Activated CD8-positive, alpha-beta memory T cell treated with anti-CD3 and anti-CD28 coated beads for 48 hours (primary cell): ENCODE measurements at regions not wholly inside any gene's neighbourhood (a gene's known extent, or its start where the extent isn't known, plus 50 kb on each side); places are given as distances from the start of the nearest gene placed in this dataset.
"Not testable (repeated sequence)": the region's sequence is repeated elsewhere in the genome, so short reads cannot be mapped to it uniquely, and the experiment has no call there.

Source experiments
- DNase-seq, 3 experiments: peaks; one replicate each; pipeline ENCODE4 v3.0.0-alpha.2; 2020; ENCODE audit warnings: low read depth in 2 of 3, low spot score in 2 of 3

DNA sequence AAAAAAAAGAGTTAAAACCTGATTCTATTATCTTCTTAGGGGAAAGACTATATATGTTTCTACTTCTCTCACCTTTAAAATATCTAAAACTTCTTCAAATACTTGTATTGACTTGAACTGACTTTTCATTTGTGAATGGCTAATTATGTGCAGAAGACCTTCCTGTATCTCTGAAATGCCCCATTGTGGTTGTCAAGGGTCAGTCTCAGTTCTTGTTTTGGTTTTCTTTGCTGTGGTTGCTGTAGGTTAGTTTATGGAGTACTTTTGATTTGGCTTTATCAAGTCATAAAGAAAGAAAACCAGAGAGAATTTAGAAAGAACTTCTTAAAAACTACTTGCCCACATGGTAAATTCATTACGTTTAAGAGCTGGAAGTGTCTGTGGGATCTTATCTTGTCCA, 345.3 kb upstream of the POU1F1 start:
- no peak for DNase-seq

DNA sequence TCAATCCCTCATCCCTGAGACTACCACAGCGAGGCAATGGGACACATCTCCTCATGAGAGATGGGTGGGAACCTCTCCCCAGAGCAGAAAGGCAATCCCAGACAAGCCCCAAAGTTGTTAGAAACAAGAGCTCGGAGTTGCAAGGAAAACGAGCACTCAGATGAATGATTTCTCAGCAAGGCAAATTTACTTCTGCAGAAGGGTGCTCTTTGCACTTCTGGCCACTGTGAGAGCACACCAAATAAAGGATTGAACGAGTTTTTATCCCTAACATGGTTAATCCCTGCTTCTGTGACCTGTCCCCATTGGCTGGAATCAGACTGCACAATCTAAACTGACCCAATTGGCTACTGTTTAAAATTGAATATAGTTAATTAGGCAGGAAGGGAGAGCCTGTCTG, 339.1 kb upstream of the POU1F1 start:
- no peak for DNase-seq

DNA sequence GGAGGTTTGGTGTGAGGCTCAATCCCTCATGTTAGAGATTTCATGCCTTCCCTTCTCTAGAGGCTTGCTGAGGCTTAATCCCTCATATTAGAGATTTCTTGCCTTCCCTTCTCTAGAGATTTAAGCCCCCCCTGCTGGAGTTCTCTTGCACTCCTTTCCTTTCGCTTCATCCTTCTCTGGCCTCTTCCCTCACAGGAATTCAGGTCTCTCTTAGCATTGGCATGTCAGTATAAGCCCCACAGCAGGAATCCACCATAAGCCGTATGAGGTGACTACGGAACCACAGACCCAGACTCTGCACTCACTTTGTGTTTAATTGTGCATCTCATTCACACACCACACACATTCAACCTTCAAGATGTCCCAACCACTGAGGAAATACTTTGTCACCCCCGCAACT, 338.6 kb upstream of the POU1F1 start:
- no peak for DNase-seq

DNA sequence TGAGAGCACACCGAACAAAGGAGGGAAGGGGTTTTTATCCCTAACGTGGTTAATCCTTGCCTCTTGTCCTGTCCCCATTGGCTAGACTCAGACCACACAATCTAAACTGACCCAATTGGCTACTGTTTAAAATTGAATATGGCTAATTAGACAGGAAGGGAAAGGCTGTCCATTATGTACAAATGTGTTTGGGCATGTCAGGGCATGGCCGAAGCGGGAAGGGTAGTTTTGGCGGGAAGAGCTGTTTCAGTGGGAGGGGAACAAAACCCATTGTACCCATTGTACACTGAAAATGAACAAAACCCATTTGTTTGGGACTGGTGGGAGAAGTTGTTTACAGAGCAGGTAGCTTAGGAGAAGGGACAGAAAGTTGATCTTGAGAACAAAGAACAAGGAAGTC, 330.9 kb upstream of the POU1F1 start:
- no peak for DNase-seq

DNA sequence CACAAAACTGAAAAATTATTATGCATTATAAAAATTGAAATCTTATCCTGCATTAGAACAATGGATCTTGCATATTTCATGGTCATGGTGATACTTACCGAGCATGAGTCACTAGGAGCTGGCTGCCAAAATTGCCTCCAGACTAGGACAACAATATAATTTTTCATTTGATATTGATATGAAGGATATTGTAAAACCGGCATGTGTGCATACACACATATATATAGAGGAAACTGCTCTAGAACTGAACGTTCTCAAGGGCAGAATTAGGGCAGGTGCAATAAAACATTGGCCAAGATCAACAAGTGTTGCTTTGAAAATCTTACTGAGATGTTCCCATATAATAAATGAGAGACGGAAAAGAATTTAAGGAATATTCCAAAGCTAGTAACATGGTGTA, 319.4 kb upstream of the POU1F1 start:
- no peak for DNase-seq

DNA sequence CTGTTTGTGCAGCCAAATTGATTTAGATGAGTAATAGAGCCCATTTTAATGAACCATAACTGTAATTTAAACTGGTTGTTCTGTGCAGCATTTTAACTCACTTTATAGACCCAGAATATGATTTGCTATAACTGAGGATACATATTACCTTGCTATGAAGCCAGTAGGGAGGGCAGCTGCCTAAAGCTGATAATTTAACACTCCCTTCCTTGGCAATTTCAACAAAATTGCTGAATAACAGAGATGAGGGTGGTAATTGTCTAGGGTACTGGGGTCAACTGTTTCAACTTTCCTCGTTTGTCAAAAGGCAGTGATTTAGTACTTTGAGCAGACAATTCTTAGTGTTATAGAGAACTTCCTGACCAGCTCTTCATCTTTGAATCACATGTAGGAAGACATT, 304.9 kb upstream of the POU1F1 start:
- no peak for DNase-seq

DNA sequence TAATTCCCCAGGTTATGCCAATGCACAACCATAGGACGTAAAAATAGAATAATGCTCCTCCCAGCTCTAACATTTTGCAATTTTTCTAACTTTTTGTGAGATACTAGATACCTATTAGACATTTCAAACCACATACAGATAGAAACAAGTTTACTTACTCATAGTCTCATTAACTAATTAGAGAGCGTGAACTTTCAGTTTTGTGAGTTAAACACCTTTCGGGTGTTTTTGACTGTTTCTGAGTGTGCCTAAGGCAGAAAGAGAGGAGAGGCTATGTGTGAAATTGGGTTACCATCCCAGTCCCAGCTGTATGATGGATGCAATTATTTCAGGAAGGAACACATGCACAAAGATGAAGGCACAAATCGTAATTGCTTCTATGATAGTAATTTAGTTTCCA, 300.4 kb upstream of the POU1F1 start:
- DNase-seq: no peak

DNA sequence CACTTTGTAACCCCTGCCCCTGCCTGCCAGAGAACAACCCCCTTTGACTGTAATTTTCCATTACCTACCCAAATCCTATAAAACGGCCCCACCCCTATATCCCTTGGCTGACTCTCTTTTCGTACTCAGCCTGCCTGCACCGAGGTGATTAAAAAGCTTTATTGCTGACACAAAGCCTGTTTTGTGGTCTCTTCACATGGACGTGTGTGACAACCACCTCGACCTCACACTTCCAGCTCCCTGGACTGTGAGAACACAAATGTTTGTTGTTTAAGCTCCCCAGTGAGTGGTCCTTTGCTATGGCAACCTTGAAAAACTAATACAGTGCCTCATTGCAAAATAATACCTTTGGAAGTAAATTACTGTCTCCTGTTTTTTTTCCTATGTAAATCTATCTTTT, 299.2 kb upstream of the POU1F1 start:
- no peak for DNase-seq

DNA sequence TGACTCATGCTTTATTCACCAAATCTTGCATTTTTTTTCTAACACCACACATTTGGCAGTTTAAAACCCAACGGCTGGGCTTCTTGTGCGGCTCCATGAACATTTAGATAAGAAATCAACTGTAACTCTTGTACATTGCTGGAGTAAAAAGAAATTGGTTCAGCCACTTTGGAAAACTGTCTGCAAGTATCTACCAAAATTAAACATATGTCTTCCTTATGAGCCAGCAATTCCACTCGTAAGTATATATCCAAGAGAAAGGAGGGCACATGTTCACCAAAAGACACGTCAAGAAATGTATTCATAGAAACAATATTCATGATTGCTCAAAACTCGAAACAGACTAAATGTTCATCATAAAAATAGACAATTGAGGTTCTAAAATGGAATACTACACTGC, 291.9 kb upstream of the POU1F1 start:
- no peak for DNase-seq

DNA sequence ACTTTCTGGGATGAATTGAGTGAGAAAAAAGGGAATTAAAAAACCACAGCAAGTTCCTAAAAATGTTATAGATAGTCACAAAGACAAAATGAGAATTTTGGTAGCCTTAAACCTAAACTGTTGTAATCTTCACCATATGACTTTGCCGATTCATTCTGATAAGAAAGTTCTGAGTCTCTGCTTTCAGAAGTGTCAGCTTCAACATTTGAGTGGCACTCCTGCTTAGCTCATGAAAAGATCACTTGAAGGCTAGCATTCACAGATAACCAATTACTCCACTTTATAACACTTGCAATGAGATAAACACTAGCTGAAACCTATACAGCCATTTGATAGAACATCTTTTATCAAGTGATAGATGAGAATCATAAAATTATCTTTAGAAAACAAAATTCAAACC, 288.1 kb upstream of the POU1F1 start:
- DNase-seq: no peak

DNA sequence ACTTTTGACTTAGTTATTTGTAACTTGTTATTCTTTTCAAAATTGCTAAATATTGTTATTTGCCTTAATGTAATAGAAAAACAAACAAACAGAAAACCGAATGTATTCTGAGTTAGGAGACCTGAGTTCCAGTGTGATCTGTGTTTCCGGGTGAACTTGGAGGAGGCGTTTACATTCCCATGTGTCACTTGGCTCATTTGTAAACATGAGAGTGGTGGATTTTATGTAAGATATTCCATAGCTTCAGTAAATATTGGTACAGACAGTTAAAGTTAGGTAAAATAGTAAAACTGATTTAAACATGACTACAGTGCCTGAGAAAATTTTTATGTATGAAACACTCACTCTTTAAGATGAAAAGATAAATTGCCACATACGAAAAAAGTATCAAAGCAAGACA, 287.3 kb upstream of the POU1F1 start:
- DNase-seq: no peak

DNA sequence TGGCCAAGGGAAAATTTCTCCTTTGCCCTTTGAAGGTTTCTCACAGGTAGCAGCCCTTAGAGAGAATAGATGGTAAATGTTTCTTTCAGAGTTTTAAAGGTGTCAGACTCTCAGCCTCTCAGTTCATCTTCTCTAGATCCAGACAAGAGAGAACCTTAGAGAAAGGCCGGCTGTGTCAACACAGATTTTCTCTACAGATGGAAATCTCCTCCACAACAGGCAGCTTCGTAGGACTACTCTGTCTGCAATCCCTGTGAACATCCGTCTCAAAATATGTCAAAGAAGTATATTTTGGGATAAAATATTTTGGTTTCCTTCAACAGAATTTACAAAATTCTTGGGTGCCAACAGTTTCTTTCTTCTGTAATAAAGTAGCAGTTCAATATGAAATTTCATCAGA, 282.1 kb upstream of the POU1F1 start:
- DNase-seq: no peak

DNA sequence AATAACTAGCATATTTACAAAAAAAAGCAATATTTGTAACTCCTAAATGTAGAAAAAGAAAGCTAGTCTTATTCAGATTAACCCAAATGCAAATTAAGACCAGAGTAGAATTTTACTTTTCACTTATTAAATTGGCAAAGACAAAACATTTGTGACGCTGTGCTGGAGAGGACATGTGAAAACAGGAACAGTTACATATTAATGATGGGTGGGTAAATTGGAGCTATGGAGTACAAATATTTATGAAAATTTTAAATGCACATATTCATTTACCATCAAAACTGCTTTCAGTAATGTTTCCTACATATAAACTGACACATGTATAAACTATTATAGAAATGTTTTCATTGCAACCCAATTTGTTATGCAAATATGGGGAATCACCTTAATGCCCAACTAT, 278.9 kb upstream of the POU1F1 start:
- DNase-seq: no peak

DNA sequence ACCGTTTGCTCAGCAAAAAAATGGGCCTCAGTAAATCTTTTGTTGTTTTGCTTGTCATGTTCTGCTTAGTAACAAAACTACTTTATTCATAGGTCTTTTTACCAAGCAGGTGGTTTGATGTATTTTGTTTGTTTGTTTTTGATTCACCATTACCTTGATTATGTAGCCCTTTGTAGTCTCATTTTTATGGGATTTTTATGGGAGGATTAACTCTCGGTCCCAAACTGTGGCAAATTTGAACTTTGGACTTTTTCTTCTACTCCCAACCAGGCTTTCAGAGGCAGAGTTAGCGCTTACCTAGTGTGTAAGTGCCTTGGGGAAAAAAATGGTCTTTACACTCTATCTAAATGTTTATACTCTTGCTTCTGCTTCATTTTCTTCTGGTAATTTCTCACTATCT, 276.7 kb upstream of the POU1F1 start:
- DNase-seq: no peak

DNA sequence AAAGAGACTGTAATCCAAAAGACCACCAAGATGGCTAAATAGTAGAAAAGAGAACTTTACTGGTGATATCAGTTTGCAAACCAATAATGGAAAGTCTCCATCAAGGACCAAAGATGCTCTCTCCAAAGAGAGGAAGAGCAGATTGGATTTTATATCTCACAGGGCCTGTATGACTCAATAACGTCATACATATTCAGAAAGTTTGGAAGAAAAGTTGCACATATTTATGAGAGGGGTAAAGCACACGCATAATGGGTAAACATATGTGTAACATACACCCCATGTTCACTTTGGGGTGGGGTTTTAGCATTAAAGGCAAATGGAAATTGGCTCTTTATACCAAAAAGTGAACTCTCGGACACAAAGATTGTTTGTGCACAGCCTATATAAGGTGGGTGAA, 274.5 kb upstream of the POU1F1 start:
- no peak for DNase-seq

DNA sequence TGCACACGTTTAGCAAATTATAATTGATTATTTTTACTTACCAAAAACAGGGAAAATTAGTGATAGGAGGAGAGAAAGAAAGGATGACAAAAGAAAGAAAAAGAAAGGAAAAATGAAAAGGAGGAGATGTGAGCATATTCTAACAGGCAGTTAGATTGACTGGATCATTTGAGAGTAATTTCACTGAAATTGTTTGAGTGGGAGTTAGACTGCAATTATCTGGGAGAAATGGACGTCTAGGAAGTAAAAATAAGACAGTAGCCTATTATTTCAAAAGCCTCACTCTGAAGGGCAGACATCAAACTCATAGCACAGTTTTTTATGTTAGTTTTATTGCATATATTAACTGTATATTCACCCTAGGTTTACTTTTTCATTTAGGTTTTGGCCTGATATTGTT, 272.8 kb upstream of the POU1F1 start:
- DNase-seq: no peak

DNA sequence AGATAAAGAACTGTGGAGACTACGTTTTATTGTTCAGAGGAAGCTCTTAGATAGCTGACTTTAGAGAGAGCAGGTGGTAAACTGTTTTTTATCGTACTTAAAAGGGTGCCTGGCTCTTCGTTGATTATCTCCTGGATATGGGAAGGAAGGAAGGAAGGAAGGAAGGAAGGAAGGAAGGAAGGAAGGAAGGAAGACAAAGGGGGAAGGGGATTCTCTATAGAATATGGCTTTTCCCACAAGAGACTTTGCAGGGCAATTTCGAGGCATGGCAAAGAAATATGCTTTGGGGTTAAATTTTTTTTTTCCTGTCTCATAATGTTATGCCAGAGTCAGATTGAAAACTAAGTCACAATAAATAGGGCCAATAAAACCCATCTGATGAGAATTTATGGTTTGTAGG, 271.9 kb upstream of the POU1F1 start:
- DNase-seq: no peak

DNA sequence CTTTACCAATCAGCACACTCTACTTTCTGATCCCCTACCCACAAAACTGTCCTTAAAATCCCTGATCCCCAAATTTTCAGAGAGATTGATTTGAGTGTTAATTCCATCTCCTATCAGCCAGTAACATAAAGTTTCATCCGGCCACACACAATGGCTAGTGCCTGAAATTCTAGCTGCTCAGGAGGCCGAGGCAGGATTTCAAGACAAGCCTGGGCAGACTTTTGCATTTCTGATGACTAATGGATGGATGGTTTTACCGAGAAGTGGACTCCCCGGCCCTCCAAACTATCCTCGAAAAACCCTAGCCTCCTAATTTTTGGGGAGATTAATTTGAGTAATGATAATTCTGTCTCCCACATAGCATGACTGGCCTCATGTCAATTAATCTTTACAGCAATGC, 269.8 kb upstream of the POU1F1 start:
- DNase-seq: no peak

DNA sequence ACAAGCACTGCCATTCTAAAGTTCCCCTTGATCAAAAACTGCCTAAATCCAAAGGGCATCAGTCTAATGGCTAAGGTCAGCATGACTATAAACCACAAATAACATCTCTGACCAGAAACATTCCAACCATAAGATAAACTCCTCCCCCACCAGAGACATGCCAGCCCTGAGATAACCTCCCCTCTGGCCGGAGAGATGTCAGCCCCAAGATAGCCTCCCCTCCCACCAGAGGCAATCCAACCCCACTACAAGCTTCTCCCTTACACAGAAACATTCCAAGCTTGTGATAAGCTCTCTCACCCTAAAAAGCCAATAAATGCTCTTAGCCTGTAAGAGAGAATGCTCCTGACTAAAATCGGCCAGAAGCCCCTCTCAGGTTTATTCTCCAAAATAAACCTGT, 267.0 kb upstream of the POU1F1 start:
- not testable (repeated sequence) for DNase-seq

DNA sequence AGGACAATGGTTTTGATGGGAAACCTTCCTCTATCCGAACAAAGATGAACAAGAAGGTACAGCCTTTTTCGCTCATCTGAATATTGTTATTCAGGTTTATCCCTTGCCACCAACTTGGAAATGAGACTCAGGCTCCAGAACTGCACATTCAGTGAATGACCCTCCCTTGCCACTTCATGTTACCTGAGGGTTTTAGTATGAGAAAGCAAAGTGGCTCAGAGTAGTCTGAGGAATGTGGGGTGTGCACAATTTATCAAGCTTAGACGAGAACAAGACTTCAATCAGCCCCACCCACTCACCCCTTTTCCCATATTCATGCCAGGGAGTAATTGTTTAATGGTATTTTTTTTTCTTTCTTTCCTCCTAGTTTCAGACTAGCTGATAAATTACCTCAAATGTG, 265.3 kb upstream of the POU1F1 start:
- DNase-seq: no peak

DNA sequence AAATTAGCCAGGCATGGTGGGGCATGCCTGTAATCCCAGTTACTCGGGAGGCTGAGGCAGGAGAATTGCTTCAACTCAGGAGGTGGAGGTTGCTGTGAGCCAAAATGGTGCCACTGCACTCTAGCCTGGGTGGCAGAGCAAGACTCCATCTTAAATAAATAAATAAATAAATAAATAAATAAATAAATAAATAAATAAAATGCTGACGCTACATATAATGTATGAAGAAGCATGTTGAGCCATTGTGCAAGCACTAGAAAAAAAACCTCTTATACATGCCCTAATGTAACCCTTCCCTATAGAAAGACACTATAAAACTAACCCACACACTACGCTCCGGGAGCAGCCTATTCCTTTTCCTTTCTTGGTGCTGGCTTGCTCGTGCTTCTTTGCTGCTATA, 262.3 kb upstream of the POU1F1 start:
- not testable (repeated sequence) for DNase-seq

DNA sequence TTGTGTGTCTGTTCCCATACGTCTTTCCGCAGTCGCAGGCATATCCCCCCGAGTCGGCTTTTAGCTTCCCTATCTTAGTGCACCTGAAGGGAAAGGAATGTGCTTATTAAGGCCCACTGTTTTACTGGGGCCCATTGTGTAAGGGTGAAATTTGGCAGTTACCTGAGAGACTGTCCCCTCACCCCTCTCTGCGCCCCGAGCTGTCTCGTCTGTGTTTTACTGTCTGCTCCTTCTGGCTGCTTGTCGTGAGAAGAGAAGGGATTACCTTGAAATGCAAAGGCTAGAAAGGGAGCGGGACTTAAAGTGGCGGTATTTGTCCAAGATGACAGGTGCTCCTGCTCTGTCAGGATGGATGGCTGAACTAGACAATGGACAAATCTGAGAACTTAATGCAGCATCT, 233.0 kb upstream of the POU1F1 start:
- DNase-seq: no peak

DNA sequence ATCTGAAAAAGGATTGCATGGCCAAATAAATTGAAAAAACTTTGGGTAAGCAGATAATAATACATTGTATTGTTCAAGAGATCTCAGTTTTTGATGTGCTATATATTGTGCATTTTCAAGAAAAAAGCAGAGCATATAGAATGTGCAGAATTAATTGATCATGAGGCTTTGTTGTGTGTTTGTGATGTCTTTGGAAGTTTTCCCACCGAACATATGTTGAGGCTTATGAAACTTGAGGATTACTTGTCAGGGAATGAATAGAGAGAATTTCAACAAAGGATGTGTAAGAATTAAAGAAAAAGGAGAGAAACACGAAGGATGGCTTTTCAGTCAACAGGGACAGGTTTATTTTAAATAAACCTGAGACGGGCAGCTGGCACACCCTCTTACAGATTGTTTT, 232.5 kb upstream of the POU1F1 start:
- DNase-seq: no peak

DNA sequence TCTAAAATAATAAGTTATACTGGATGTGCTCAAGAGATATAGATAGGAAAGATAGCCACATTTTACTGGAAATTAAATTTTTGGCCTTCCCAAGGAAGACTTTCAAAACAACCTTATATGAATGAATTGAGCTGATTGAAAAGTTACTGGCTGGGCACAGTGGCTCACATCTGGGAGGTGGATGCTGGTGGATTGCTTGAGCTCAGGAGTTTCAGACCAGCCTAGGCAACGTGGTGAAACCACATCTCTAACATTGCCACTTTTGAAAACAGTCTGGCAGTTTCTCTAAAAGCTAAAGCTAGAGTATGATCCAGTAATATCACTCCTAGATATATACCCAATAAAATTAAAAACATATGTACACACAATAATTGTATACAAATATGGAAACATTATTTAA, 231.4 kb upstream of the POU1F1 start:
- DNase-seq: no peak
